ENCODE measurements at regions not wholly inside any gene's neighbourhood (a gene's known extent, or its start where the extent isn't known, plus 50 kb on each side); places are given as distances from the start of the nearest gene placed in this dataset.

DNA sequence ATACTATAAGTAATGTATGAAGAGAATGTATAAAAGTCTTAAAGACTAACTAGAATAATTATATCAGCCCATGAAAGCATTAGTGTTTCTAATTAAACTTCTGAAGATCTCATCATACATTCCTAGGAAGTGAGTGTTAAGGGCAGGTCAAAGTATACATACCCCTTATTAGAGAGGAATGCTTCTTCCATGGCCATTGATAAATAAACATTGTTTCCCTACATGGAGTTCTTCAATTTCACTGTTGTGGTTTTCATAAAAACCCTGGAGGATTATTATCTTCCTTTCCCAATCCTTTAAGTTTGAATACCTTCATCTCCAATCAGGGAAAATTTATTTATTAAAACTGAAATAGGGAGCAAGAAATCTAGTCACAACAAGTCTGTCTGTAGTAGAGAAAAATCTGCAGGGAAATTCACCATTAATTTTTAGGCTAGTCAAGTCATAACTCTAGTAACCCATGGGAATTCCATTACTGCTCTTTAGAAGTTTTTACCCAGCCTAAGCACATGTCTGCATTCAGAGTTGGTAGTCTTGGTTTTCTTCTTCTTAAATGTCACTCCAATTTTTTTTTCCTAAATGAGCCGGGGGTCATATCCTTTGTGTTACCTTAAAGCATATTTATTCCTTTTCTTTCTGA lies 147.0 kb downstream of the TNFSF18 start:
- peaks cover 18% of the 10 kb centered on the region for H3K9me3 Mint-ChIP-seq
- ATAC-seq (no peak), DNase-seq (ENCODE audit: low spot score) (no peak)
- no peak overlapping the region for H3K4me3 Mint-ChIP-seq
- CTCF ChIA-PET: no interaction called here
- TF ChIP-seq, protein P1, sequence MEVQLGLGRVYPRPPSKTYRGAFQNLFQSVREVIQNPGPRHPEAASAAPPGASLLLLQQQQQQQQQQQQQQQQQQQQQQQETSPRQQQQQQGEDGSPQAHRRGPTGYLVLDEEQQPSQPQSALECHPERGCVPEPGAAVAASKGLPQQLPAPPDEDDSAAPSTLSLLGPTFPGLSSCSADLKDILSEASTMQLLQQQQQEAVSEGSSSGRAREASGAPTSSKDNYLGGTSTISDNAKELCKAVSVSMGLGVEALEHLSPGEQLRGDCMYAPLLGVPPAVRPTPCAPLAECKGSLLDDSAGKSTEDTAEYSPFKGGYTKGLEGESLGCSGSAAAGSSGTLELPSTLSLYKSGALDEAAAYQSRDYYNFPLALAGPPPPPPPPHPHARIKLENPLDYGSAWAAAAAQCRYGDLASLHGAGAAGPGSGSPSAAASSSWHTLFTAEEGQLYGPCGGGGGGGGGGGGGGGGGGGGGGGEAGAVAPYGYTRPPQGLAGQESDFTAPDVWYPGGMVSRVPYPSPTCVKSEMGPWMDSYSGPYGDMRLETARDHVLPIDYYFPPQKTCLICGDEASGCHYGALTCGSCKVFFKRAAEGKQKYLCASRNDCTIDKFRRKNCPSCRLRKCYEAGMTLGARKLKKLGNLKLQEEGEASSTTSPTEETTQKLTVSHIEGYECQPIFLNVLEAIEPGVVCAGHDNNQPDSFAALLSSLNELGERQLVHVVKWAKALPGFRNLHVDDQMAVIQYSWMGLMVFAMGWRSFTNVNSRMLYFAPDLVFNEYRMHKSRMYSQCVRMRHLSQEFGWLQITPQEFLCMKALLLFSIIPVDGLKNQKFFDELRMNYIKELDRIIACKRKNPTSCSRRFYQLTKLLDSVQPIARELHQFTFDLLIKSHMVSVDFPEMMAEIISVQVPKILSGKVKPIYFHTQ (CRISPR knock-in tag; IDR thresholded peaks at IDR 0.05): no peak
- TF ChIP-seq, protein P2, sequence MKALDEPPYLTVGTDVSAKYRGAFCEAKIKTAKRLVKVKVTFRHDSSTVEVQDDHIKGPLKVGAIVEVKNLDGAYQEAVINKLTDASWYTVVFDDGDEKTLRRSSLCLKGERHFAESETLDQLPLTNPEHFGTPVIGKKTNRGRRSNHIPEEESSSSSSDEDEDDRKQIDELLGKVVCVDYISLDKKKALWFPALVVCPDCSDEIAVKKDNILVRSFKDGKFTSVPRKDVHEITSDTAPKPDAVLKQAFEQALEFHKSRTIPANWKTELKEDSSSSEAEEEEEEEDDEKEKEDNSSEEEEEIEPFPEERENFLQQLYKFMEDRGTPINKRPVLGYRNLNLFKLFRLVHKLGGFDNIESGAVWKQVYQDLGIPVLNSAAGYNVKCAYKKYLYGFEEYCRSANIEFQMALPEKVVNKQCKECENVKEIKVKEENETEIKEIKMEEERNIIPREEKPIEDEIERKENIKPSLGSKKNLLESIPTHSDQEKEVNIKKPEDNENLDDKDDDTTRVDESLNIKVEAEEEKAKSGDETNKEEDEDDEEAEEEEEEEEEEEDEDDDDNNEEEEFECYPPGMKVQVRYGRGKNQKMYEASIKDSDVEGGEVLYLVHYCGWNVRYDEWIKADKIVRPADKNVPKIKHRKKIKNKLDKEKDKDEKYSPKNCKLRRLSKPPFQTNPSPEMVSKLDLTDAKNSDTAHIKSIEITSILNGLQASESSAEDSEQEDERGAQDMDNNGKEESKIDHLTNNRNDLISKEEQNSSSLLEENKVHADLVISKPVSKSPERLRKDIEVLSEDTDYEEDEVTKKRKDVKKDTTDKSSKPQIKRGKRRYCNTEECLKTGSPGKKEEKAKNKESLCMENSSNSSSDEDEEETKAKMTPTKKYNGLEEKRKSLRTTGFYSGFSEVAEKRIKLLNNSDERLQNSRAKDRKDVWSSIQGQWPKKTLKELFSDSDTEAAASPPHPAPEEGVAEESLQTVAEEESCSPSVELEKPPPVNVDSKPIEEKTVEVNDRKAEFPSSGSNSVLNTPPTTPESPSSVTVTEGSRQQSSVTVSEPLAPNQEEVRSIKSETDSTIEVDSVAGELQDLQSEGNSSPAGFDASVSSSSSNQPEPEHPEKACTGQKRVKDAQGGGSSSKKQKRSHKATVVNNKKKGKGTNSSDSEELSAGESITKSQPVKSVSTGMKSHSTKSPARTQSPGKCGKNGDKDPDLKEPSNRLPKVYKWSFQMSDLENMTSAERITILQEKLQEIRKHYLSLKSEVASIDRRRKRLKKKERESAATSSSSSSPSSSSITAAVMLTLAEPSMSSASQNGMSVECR (CRISPR knock-in tag; IDR thresholded peaks at IDR 0.05; ENCODE audit: borderline replicate concordance): no peak
- H3K4me1 Mint-ChIP-seq: peaks cover 7% of the 10 kb centered on the region; the same call in 1 of the 2 replicates
- H3K27me3 Mint-ChIP-seq (ENCODE audit: low read depth): no peaks in the 10 kb centered on the region
- H3K27ac Mint-ChIP-seq: no peak overlapping the region
- H3K36me3 Mint-ChIP-seq: peaks cover 11% of the 10 kb centered on the region
- POLR2A ChIA-PET: no interaction called here

DNA sequence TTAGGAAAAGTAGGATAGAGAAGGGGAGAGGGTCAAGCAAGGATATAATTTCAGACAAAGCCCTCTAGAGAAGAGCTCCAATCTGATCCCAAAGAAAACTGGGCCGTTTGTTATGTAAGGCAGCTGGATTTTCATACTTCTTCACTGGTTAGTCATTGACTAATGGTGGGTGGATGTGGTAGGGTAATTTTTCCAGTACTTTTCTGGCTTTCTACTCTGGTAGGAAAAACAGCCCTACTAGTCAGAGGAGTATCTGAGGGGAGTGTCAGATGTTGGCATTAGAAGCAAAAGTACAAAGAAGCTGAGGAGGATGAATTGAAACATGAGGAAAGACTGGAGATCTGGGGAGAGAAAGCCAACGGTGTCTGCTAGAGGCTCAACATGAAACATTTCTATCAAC lies 145.3 kb downstream of the TNFSF18 start:
- no peak for DNase-seq (ENCODE audit: low spot score)
- no peak overlapping the region for H3K27ac Mint-ChIP-seq
- POLR2A ChIA-PET: no interaction called here
- ATAC-seq: no peak
- CTCF ChIA-PET: no interaction called here
- H3K4me1 Mint-ChIP-seq: peaks cover 7% of the 10 kb centered on the region; the same call in 1 of the 2 replicates
- H3K4me3 Mint-ChIP-seq: no peak overlapping the region
- peaks cover 11% of the 10 kb centered on the region for H3K36me3 Mint-ChIP-seq
- H3K27me3 Mint-ChIP-seq (ENCODE audit: low read depth): no peaks in the 10 kb centered on the region
- peaks cover 18% of the 10 kb centered on the region for H3K9me3 Mint-ChIP-seq
- TF ChIP-seq, protein P3, sequence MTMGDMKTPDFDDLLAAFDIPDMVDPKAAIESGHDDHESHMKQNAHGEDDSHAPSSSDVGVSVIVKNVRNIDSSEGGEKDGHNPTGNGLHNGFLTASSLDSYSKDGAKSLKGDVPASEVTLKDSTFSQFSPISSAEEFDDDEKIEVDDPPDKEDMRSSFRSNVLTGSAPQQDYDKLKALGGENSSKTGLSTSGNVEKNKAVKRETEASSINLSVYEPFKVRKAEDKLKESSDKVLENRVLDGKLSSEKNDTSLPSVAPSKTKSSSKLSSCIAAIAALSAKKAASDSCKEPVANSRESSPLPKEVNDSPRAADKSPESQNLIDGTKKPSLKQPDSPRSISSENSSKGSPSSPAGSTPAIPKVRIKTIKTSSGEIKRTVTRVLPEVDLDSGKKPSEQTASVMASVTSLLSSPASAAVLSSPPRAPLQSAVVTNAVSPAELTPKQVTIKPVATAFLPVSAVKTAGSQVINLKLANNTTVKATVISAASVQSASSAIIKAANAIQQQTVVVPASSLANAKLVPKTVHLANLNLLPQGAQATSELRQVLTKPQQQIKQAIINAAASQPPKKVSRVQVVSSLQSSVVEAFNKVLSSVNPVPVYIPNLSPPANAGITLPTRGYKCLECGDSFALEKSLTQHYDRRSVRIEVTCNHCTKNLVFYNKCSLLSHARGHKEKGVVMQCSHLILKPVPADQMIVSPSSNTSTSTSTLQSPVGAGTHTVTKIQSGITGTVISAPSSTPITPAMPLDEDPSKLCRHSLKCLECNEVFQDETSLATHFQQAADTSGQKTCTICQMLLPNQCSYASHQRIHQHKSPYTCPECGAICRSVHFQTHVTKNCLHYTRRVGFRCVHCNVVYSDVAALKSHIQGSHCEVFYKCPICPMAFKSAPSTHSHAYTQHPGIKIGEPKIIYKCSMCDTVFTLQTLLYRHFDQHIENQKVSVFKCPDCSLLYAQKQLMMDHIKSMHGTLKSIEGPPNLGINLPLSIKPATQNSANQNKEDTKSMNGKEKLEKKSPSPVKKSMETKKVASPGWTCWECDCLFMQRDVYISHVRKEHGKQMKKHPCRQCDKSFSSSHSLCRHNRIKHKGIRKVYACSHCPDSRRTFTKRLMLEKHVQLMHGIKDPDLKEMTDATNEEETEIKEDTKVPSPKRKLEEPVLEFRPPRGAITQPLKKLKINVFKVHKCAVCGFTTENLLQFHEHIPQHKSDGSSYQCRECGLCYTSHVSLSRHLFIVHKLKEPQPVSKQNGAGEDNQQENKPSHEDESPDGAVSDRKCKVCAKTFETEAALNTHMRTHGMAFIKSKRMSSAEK (CRISPR knock-in tag; IDR thresholded peaks at IDR 0.05; ENCODE audit: borderline replicate concordance): no peak
- TF ChIP-seq ZNF416 (CRISPR knock-in tag; IDR thresholded peaks at IDR 0.05) (no peak), RORB (CRISPR knock-in tag; IDR thresholded peaks at IDR 0.05) (no peak), TP53 (CRISPR knock-in tag; IDR thresholded peaks at IDR 0.05) (no peak), ZNF396 (CRISPR knock-in tag; IDR thresholded peaks at IDR 0.05; ENCODE audit: borderline replicate concordance) (no peak)
- TF ChIP-seq, protein P4, sequence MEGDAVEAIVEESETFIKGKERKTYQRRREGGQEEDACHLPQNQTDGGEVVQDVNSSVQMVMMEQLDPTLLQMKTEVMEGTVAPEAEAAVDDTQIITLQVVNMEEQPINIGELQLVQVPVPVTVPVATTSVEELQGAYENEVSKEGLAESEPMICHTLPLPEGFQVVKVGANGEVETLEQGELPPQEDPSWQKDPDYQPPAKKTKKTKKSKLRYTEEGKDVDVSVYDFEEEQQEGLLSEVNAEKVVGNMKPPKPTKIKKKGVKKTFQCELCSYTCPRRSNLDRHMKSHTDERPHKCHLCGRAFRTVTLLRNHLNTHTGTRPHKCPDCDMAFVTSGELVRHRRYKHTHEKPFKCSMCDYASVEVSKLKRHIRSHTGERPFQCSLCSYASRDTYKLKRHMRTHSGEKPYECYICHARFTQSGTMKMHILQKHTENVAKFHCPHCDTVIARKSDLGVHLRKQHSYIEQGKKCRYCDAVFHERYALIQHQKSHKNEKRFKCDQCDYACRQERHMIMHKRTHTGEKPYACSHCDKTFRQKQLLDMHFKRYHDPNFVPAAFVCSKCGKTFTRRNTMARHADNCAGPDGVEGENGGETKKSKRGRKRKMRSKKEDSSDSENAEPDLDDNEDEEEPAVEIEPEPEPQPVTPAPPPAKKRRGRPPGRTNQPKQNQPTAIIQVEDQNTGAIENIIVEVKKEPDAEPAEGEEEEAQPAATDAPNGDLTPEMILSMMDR (IDR thresholded peaks at IDR 0.05): no peak
- TF ChIP-seq, protein P5, sequence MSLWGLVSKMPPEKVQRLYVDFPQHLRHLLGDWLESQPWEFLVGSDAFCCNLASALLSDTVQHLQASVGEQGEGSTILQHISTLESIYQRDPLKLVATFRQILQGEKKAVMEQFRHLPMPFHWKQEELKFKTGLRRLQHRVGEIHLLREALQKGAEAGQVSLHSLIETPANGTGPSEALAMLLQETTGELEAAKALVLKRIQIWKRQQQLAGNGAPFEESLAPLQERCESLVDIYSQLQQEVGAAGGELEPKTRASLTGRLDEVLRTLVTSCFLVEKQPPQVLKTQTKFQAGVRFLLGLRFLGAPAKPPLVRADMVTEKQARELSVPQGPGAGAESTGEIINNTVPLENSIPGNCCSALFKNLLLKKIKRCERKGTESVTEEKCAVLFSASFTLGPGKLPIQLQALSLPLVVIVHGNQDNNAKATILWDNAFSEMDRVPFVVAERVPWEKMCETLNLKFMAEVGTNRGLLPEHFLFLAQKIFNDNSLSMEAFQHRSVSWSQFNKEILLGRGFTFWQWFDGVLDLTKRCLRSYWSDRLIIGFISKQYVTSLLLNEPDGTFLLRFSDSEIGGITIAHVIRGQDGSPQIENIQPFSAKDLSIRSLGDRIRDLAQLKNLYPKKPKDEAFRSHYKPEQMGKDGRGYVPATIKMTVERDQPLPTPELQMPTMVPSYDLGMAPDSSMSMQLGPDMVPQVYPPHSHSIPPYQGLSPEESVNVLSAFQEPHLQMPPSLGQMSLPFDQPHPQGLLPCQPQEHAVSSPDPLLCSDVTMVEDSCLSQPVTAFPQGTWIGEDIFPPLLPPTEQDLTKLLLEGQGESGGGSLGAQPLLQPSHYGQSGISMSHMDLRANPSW (CRISPR knock-in tag; conservative IDR thresholded peaks at IDR 0.05; ENCODE audit: low read depth): no peak
- TF ChIP-seq, protein P6, sequence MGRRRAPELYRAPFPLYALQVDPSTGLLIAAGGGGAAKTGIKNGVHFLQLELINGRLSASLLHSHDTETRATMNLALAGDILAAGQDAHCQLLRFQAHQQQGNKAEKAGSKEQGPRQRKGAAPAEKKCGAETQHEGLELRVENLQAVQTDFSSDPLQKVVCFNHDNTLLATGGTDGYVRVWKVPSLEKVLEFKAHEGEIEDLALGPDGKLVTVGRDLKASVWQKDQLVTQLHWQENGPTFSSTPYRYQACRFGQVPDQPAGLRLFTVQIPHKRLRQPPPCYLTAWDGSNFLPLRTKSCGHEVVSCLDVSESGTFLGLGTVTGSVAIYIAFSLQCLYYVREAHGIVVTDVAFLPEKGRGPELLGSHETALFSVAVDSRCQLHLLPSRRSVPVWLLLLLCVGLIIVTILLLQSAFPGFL (CRISPR knock-in tag; IDR thresholded peaks at IDR 0.05; ENCODE audit: borderline replicate concordance): no peak
- TF ChIP-seq, protein P7, sequence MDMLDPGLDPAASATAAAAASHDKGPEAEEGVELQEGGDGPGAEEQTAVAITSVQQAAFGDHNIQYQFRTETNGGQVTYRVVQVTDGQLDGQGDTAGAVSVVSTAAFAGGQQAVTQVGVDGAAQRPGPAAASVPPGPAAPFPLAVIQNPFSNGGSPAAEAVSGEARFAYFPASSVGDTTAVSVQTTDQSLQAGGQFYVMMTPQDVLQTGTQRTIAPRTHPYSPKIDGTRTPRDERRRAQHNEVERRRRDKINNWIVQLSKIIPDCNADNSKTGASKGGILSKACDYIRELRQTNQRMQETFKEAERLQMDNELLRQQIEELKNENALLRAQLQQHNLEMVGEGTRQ (CRISPR knock-in tag; IDR thresholded peaks at IDR 0.05): no peak
- TF ChIP-seq, protein P1 (CRISPR knock-in tag; IDR thresholded peaks at IDR 0.05): no peak
